Smooth muscle cell (in vitro differentiated cells): ENCODE measurements at regions not wholly inside any gene's neighbourhood (a gene's known extent, or its start where the extent isn't known, plus 50 kb on each side); places are given as distances from the start of the nearest gene placed in this dataset.

Experiments
- DNase-seq: peaks from one replicate; lab custom pipeline; 2025; ENCODE audit not compliant: unreplicated experiment; lab: John Stamatoyannopoulos, UW
- H2AFZ ChIP-seq: fragments of 200-600 bp; sonication (generic); 2 replicates; pipeline ENCODE4 v1.6.0; 2016; ENCODE audit warnings: antibody characterized with exemption, low read depth, mild to moderate bottlenecking
- H3F3A ChIP-seq: fragments of 200-600 bp; sonication (generic); 2 replicates; pipeline ENCODE4 v1.6.0; 2017; ENCODE audit warnings: antibody characterized with exemption, low read depth
- H3K27ac ChIP-seq: fragments of 200-600 bp; sonication (generic); 2 replicates; pipeline ENCODE4 v1.5.1; 2016; ENCODE audit warnings: low read depth, mild to moderate bottlenecking
- H3K27me3 ChIP-seq: fragments of 200-600 bp; sonication (generic); 2 replicates; pipeline ENCODE4 v1.6.1; 2016; ENCODE audit warnings: low read depth, mild to moderate bottlenecking
- H3K36me3 ChIP-seq: fragments of 200-600 bp; sonication (generic); 2 replicates; pipeline ENCODE4 v1.5.1; 2016; ENCODE audit warnings: low read depth
- H3K4me1 ChIP-seq: fragments of 200-600 bp; sonication (generic); 2 replicates; pipeline ENCODE4 v1.5.1; 2016; ENCODE audit warnings: low read depth
- H3K4me2 ChIP-seq: fragments of 200-600 bp; sonication (generic); 2 replicates; pipeline ENCODE4 v1.6.0; 2016; ENCODE audit warnings: mild to moderate bottlenecking
- H3K4me3 ChIP-seq: fragments of 200-600 bp; sonication (generic); 2 replicates; pipeline ENCODE4 v1.5.1; 2016; ENCODE audit warnings: mild to moderate bottlenecking
- H3K79me2 ChIP-seq: fragments of 200-600 bp; sonication (generic); 2 replicates; pipeline ENCODE4 v1.6.0; 2016; ENCODE audit warnings: low read depth, mild to moderate bottlenecking
- H3K9ac ChIP-seq: fragments of 200-600 bp; sonication (generic); 2 replicates; pipeline ENCODE4 v1.6.0; 2016; ENCODE audit warnings: low read depth
- H3K9me3 ChIP-seq: fragments of 200-600 bp; sonication (generic); replicated peaks from 2 replicates; pipeline ENCODE4 v1.5.1; 2016; ENCODE audit warnings: low read depth
- H4K20me1 ChIP-seq: fragments of 200-600 bp; sonication (generic); 2 replicates; pipeline ENCODE4 v1.6.0; 2016; ENCODE audit warnings: low read depth
- CTCF ChIP-seq: fragments of 200-600 bp; sonication (generic); IDR thresholded peaks from 2 replicates; pipeline ENCODE4 v1.5.1; 2017; ENCODE audit warnings: borderline replicate concordance, mild to moderate bottlenecking, antibody characterized with exemption; ENCODE audit not compliant: insufficient read depth, poor library complexity, severe bottlenecking
- WGBS: methylation state at CpG from one replicate; pipeline ENCODE4 v1.1.7; 2016; ENCODE audit warnings: low lambda C conversion rate; 5-methylcytosine and 5-hydroxymethylcytosine counted together

GRCh38 chr20:4086771-4087687 lies 61.6 kb upstream of the SMOX start:
- Histone ChIP-seq H3K79me2 (no peaks in the 10 kb centered on the region), H3K9ac (no peak overlapping the region), H3K9me3 (no peaks in the 10 kb centered on the region), H3K4me2 (no peak overlapping the region), H4K20me1 (no peaks in the 10 kb centered on the region), H3K4me3 (no peak overlapping the region), H3K27me3 (no peaks in the 10 kb centered on the region), H3F3A (peaks cover 7% of the 10 kb centered on the region), H2AFZ (no peak overlapping the region), H3K27ac (no peak overlapping the region), H3K36me3 (no peaks in the 10 kb centered on the region), H3K4me1 (peaks cover 4% of the 10 kb centered on the region)
- WGBS: 88% methylated on average over 13 of the region's 13 CpGs
- TF ChIP-seq CTCF: no peak
- no peak for DNase-seq

GRCh38 chr20:4084721-4085120 lies 63.9 kb upstream of the SMOX start:
- H3K4me1 ChIP-seq: peaks cover 9% of the 10 kb centered on the region
- H3K36me3 ChIP-seq: no peaks in the 10 kb centered on the region
- H3K9me3 ChIP-seq: no peaks in the 10 kb centered on the region
- H3K9ac ChIP-seq: no peak overlapping the region
- H3K79me2 ChIP-seq: no peaks in the 10 kb centered on the region
- H3K27me3 ChIP-seq: no peaks in the 10 kb centered on the region
- H4K20me1 ChIP-seq: no peaks in the 10 kb centered on the region
- H3K4me3 ChIP-seq: no peak overlapping the region
- H3K4me2 ChIP-seq: no peak overlapping the region
- H2AFZ ChIP-seq: no peak overlapping the region
- no peak overlapping the region for H3K27ac ChIP-seq
- 80% methylated on average over 4 of the region's 4 CpGs for WGBS
- DNase-seq: no peak
- peaks cover 10% of the 10 kb centered on the region for H3F3A ChIP-seq
- no peak for TF ChIP-seq CTCF

GRCh38 chr20:4084096-4084495 lies 64.5 kb upstream of the SMOX start:
- H3K4me2 ChIP-seq: no peak overlapping the region

More at GRCh38 chr20:4084096-4084495, 64.5 kb upstream of the SMOX start:
- Histone ChIP-seq H3K9ac (no peak overlapping the region), H3K79me2 (no peaks in the 10 kb centered on the region), H3K27me3 (no peaks in the 10 kb centered on the region), H3K4me1 (peaks cover 9% of the 10 kb centered on the region), H3K27ac (peak overlapping the region; percentile 74), H3K36me3 (no peaks in the 10 kb centered on the region), H3F3A (peaks cover 10% of the 10 kb centered on the region), H4K20me1 (no peaks in the 10 kb centered on the region), H2AFZ (no peak overlapping the region), H3K4me3 (no peak overlapping the region), H3K9me3 (no peaks in the 10 kb centered on the region)
- no peak for DNase-seq
- TF ChIP-seq CTCF: no peak
- 100% methylated on average over 1 of the region's 1 CpG for WGBS
